Skeletal muscle tissue (tissue), 3 donors: ENCODE measurements at regions not wholly inside any gene's neighbourhood (a gene's known extent, or its start where the extent isn't known, plus 50 kb on each side); places are given as distances from the start of the nearest gene placed in this dataset.

Experiments
- H3K27ac ChIP-seq: one replicate; pipeline ENCODE4 v1.7.0; 2013; ENCODE audit warnings: mild to moderate bottlenecking, low read depth, low read length, inconsistent platforms
- H3K27me3 ChIP-seq, 3 donors: one replicate each; pipeline ENCODE4 v1.7.0; 2013; ENCODE audit warnings: low read length in 3 of 3; ENCODE audit not compliant: control insufficient read depth in 3 of 3, insufficient read depth in 3 of 3
- H3K36me3 ChIP-seq, 3 donors: one replicate each; pipeline ENCODE4 v1.7.0; 2013; ENCODE audit warnings: low read length in 3 of 3; ENCODE audit not compliant: control insufficient read depth in 3 of 3, insufficient read depth in 3 of 3
- H3K4me1 ChIP-seq, 3 donors: one replicate each; pipeline ENCODE4 v1.7.0; 2013; ENCODE audit warnings: low read length in 3 of 3, mild to moderate bottlenecking in 3 of 3; ENCODE audit not compliant: control insufficient read depth in 3 of 3, insufficient read depth in 3 of 3
- H3K4me3 ChIP-seq, 3 donors: one replicate each; pipeline ENCODE4 v1.7.0; 2013; ENCODE audit warnings: low read length in 3 of 3
- H3K9ac ChIP-seq, 3 donors: one replicate each; pipeline ENCODE4 v1.7.0; 2013; ENCODE audit warnings: low read length in 3 of 3, mild to moderate bottlenecking in 3 of 3, moderate library complexity in 2 of 3, low read depth in 1 of 3
- H3K9me3 ChIP-seq, 3 donors: one replicate each; pipeline ENCODE4 v1.7.0; 2013; ENCODE audit warnings: low read length in 3 of 3; ENCODE audit not compliant: control insufficient read depth in 3 of 3
- donor health status: Osteomylitis.

GRCh38 chr14:85731186-85731585, 201.2 kb downstream of the FLRT2 start:
- H3K4me1 ChIP-seq = no peaks in the 10 kb centered on the region
- H3K36me3 ChIP-seq = no peaks in the 10 kb centered on the region
- H3K27ac ChIP-seq = no peak overlapping the region
- no peaks in the 10 kb centered on the region for H3K9me3 ChIP-seq
- no peaks in the 10 kb centered on the region for H3K27me3 ChIP-seq
- H3K9ac ChIP-seq = no peak overlapping the region
- H3K4me3 ChIP-seq = no peak overlapping the region

GRCh38 chr14:85728476-85729065, 198.6 kb downstream of the FLRT2 start:
- no peak overlapping the region for H3K9ac ChIP-seq
- H3K4me1 ChIP-seq = no peaks in the 10 kb centered on the region
- H3K36me3 ChIP-seq = no peaks in the 10 kb centered on the region
- H3K27me3 ChIP-seq = no peaks in the 10 kb centered on the region
- H3K27ac ChIP-seq = no peak overlapping the region
- no peaks in the 10 kb centered on the region for H3K9me3 ChIP-seq
- no peak overlapping the region for H3K4me3 ChIP-seq

DNA sequence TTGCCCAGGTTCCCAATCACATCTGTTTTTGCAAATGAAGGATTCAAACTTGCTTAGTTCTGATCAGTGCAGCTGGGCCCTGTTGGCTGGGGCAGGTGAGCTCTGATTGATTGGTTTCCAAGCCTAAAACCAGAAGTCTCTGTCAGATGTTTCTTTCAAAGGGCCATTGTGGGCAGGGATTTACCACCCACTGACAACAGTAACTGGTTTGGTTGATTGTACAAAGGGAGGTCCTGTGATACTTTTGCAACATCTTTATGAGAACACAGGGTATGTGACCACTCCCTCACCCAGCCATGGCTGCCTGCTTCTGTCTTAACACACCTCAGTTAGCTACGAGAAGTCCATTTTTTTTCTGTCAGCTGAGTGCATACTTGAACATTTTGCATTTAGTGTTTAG, 184.1 kb downstream of the FLRT2 start:
- Histone ChIP-seq H3K4me3 (no peak overlapping the region), H3K27me3 (no peaks in the 10 kb centered on the region), H3K36me3 (no peaks in the 10 kb centered on the region), H3K9ac (no peak overlapping the region), H3K9me3 (no peaks in the 10 kb centered on the region), H3K4me1 (no peaks in the 10 kb centered on the region), H3K27ac (no peak overlapping the region)

- no peaks in the 10 kb centered on the region for H3K4me1 ChIP-seq
- no peaks in the 10 kb centered on the region for H3K36me3 ChIP-seq
- H3K27ac ChIP-seq = no peak overlapping the region
- no peaks in the 10 kb centered on the region for H3K9me3 ChIP-seq
- H3K9ac ChIP-seq = no peak overlapping the region
- H3K4me3 ChIP-seq = no peak overlapping the region
- no peaks in the 10 kb centered on the region for H3K27me3 ChIP-seq
These were observed 181.7 kb downstream of the FLRT2 start for GRCh38 chr14:85711620-85712019.
